Mesenchymal stem cell (in vitro differentiated cells and primary cell): ENCODE measurements at regions not wholly inside any gene's neighbourhood (a gene's known extent, or its start where the extent isn't known, plus 50 kb on each side); places are given as distances from the start of the nearest gene placed in this dataset.
A peak's percentile ranks its signal among the peaks of the same experiment; 100 is the strongest.

ENCODE experiments used
- DNase-seq: peaks from one replicate; pipeline ENCODE4 v3.0.0-alpha.2; 2013
- H2AFZ ChIP-seq: one replicate; pipeline ENCODE4 v1.6.1; 2013; ENCODE audit warnings: low read depth, mild to moderate bottlenecking, control low read depth, inconsistent platforms, low read length, moderate library complexity
- H2AK5ac ChIP-seq: 2 replicates; pipeline ENCODE4 v1.6.1; 2013; ENCODE audit warnings: low read length, moderate library complexity, mild to moderate bottlenecking, inconsistent platforms; ENCODE audit not compliant: severe bottlenecking
- H2BK120ac ChIP-seq: one replicate; pipeline ENCODE4 v1.6.1; 2013; ENCODE audit warnings: low read depth, mild to moderate bottlenecking, inconsistent platforms, low read length, moderate library complexity
- H2BK12ac ChIP-seq, 2 experiments: one replicate each; pipeline ENCODE4 v1.6.1; 2013; ENCODE audit warnings: inconsistent platforms in 2 of 2, low read length in 2 of 2, mild to moderate bottlenecking in 2 of 2, moderate library complexity in 2 of 2, control low read depth in 1 of 2
- H2BK15ac ChIP-seq: one replicate; pipeline ENCODE4 v1.6.1; 2013; ENCODE audit warnings: mild to moderate bottlenecking, low read depth, inconsistent platforms; ENCODE audit not compliant: poor library complexity, severe bottlenecking
- H2BK5ac ChIP-seq: 2 replicates; pipeline ENCODE4 v1.6.1; 2013; ENCODE audit warnings: low read depth, mild to moderate bottlenecking, low read length, control low read depth, inconsistent platforms; ENCODE audit not compliant: poor library complexity, severe bottlenecking
- H3K14ac ChIP-seq, 2 experiments: one replicate each; pipeline ENCODE4 v1.6.1; 2013; ENCODE audit warnings: inconsistent platforms in 2 of 2, low read length in 2 of 2, control low read depth in 1 of 2, mild to moderate bottlenecking in 1 of 2, moderate library complexity in 1 of 2
- H3K18ac ChIP-seq, 2 experiments: one replicate each; pipeline ENCODE4 v1.6.1; 2013; ENCODE audit warnings: inconsistent platforms in 2 of 2, low read length in 2 of 2, control low read depth in 1 of 2, low read depth in 1 of 2, mild to moderate bottlenecking in 1 of 2
- H3K23ac ChIP-seq, 2 experiments: one replicate each; pipeline ENCODE4 v1.6.1; 2013; ENCODE audit warnings: inconsistent platforms in 2 of 2, low read length in 2 of 2, mild to moderate bottlenecking in 2 of 2, moderate library complexity in 2 of 2, control low read depth in 1 of 2
- H3K27ac ChIP-seq: 2 replicates; pipeline ENCODE4 v1.5.1; 2013; ENCODE audit warnings: mild to moderate bottlenecking, moderate library complexity, low read length, control low read depth, inconsistent platforms; ENCODE audit not compliant: poor library complexity, severe bottlenecking
- H3K27me3 ChIP-seq, 2 experiments: 2 replicates each; pipeline versions ENCODE4 v1.6.1 to v1.7.0; 2013; ENCODE audit warnings: low read length in 2 of 2, mild to moderate bottlenecking in 2 of 2, moderate library complexity in 2 of 2, control low read depth in 1 of 2, inconsistent platforms in 1 of 2; ENCODE audit not compliant: control insufficient read depth in 1 of 2, insufficient read depth in 1 of 2
- H3K36me3 ChIP-seq, 2 experiments: 2 replicates each; pipeline versions ENCODE4 v1.6.1 to v1.7.0; 2013; ENCODE audit warnings: low read length in 2 of 2, control low read depth in 1 of 2, inconsistent platforms in 1 of 2, low read depth in 1 of 2, mild to moderate bottlenecking in 1 of 2; ENCODE audit not compliant: insufficient read depth in 2 of 2, control insufficient read depth in 1 of 2
- H3K4ac ChIP-seq, 2 experiments: one replicate each; pipeline ENCODE4 v1.6.1; 2013; ENCODE audit warnings: inconsistent platforms in 2 of 2, low read length in 2 of 2, mild to moderate bottlenecking in 2 of 2, moderate library complexity in 2 of 2, control low read depth in 1 of 2, low read depth in 1 of 2
- H3K4me1 ChIP-seq: 2 replicates; pipeline ENCODE4 v1.6.1; 2013; ENCODE audit warnings: low read depth, low read length, control low read depth; ENCODE audit not compliant: control insufficient read depth, insufficient read depth
- H3K4me2 ChIP-seq: 2 replicates; pipeline ENCODE4 v1.6.1; 2013; ENCODE audit warnings: low read length, mild to moderate bottlenecking, inconsistent platforms; ENCODE audit not compliant: poor library complexity, severe bottlenecking
- H3K4me3 ChIP-seq, 2 experiments: 2 replicates each; pipeline versions ENCODE4 v1.5.1 to v1.7.0; 2013; ENCODE audit warnings: low read length in 2 of 2, mild to moderate bottlenecking in 2 of 2, control low read depth in 1 of 2, low read depth in 1 of 2; ENCODE audit not compliant: insufficient read depth in 1 of 2
- H3K79me1 ChIP-seq: replicated peaks from 2 replicates; pipeline ENCODE4 v1.6.1; 2013; ENCODE audit warnings: mild to moderate bottlenecking, control low read depth, low read length, inconsistent platforms; ENCODE audit not compliant: poor library complexity, severe bottlenecking
- H3K9ac ChIP-seq: 2 replicates; pipeline ENCODE4 v1.7.0; 2013; ENCODE audit warnings: mild to moderate bottlenecking, low read length, moderate library complexity
- H3K9me3 ChIP-seq: 2 replicates; pipeline ENCODE4 v1.7.0; 2013; ENCODE audit warnings: mild to moderate bottlenecking, low read length; ENCODE audit not compliant: control insufficient read depth
- H4K8ac ChIP-seq: one replicate; pipeline ENCODE4 v1.6.1; 2013; ENCODE audit warnings: inconsistent platforms, mild to moderate bottlenecking, low read length, moderate library complexity
- H4K91ac ChIP-seq: one replicate; pipeline ENCODE4 v1.6.1; 2013; ENCODE audit warnings: mild to moderate bottlenecking, low read length, inconsistent platforms
- WGBS: methylation state at CpG from one replicate; pipeline ENCODE4 v1.1.7; 2013; ENCODE audit warnings: mixed read lengths; 5-methylcytosine and 5-hydroxymethylcytosine counted together

DNA sequence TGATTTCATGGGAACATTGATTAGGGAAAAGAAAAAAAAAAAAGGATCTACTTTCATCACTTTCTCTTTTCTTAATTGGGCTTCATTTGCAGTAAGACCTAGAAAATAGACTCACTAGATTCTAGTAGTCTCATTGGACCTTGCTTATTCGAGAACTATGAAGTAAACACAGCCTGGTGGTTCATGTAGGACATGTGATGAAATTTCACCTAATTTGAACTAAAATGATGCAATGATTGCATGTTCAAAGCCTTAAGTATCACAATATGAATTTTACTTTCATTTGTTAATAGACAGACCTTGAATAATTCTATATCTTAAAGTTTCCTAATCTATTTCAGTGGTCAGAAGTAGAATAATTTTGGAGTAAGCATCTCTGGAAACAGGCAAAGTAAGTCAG, 688.9 kb upstream of the NRXN1 start:
- Histone ChIP-seq H4K91ac (no peak overlapping the region), H3K27me3 (no peaks in the 10 kb centered on the region), H3K4me2 (no peak overlapping the region), H3K4ac (no peak overlapping the region), H3K79me1 (no peaks in the 10 kb centered on the region), H3K18ac (no peak overlapping the region), H2AFZ (no peak overlapping the region), H2BK120ac (no peak overlapping the region), H3K9ac (no peak overlapping the region), H2BK12ac (no peak overlapping the region), H2BK15ac (no peak overlapping the region), H2BK5ac (no peak overlapping the region), H2AK5ac (no peak overlapping the region), H3K36me3 (no peaks in the 10 kb centered on the region), H3K4me1 (no peaks in the 10 kb centered on the region), H3K9me3 (no peaks in the 10 kb centered on the region), H3K14ac (no peak overlapping the region), H3K27ac (no peak overlapping the region), H3K23ac (no peak overlapping the region), H4K8ac (no peak overlapping the region), H3K4me3 (no peak overlapping the region)
- WGBS, result no CpG with 5 or more reads among the region's 1 CpG
- no peak for DNase-seq

DNA sequence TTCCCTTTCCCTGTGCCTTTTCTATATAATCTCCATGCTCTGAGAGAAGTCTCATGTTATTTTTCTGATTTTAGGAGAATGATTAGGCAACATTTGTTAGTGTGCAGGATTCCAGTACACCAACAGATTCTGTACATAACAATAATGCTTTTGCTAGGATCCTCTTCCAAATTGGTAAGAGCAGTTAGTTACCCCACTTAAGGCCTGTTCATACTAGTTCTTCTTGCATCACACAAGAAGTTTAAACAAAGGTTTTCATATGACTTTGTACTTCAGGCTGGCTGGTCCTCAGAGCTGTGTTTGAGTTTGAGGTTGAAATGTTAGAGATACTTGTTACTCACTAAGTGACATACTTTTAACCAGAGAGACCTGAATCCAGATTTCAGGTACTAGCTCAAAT, 686.9 kb upstream of the NRXN1 start:
- Histone ChIP-seq H3K4me1 (no peaks in the 10 kb centered on the region), H3K18ac (no peak overlapping the region), H4K91ac (no peak overlapping the region), H3K9ac (no peak overlapping the region), H3K27me3 (no peaks in the 10 kb centered on the region), H2BK15ac (no peak overlapping the region), H3K9me3 (peaks cover under 1% of the 10 kb centered on the region), H2BK12ac (no peak overlapping the region), H3K4ac (no peak overlapping the region), H3K79me1 (no peaks in the 10 kb centered on the region), H3K27ac (no peak overlapping the region), H2BK5ac (no peak overlapping the region), H3K14ac (no peak overlapping the region), H2AFZ (no peak overlapping the region), H4K8ac (no peak overlapping the region), H2BK120ac (no peak overlapping the region), H3K4me3 (no peak overlapping the region), H3K4me2 (no peak overlapping the region), H3K36me3 (no peaks in the 10 kb centered on the region), H3K23ac (no peak overlapping the region), H2AK5ac (no peak overlapping the region)
- DNase-seq, result peak; percentile 24

DNA sequence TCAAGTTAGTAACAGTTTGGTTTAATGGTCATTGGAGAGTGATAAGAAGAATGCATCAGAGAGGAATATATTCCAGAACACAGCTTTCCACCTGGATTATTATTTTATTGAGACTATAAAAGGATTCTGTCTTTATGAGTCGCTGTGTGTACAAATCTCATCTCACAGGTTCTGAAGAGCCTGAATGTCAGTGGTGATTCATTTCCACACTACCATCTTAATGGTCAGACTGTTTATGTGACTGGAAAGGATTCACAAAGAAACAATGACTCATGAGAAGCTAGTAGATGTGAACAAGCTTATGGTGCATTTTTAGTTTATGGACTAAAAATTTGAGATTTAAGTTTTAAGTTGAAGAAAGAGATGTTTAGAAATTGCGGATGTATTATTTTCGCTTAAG, 685.4 kb upstream of the NRXN1 start:
- Histone ChIP-seq H2BK5ac (no peak overlapping the region), H3K4me1 (no peaks in the 10 kb centered on the region), H3K79me1 (no peaks in the 10 kb centered on the region), H2BK120ac (no peak overlapping the region), H3K4me2 (no peak overlapping the region), H2AK5ac (no peak overlapping the region), H3K23ac (no peak overlapping the region), H2BK15ac (no peak overlapping the region), H3K27ac (no peak overlapping the region), H4K8ac (no peak overlapping the region), H3K27me3 (no peaks in the 10 kb centered on the region), H3K36me3 (no peaks in the 10 kb centered on the region), H2BK12ac (no peak overlapping the region), H3K18ac (no peak overlapping the region), H3K14ac (no peak overlapping the region), H3K9me3 (peaks cover 7% of the 10 kb centered on the region), H4K91ac (no peak overlapping the region), H3K9ac (no peak overlapping the region), H3K4me3 (no peak overlapping the region), H3K4ac (no peak overlapping the region), H2AFZ (no peak overlapping the region)
- WGBS, result 0% methylated on average over 1 of the region's 3 CpGs
- peak; percentile 93 for DNase-seq

DNA sequence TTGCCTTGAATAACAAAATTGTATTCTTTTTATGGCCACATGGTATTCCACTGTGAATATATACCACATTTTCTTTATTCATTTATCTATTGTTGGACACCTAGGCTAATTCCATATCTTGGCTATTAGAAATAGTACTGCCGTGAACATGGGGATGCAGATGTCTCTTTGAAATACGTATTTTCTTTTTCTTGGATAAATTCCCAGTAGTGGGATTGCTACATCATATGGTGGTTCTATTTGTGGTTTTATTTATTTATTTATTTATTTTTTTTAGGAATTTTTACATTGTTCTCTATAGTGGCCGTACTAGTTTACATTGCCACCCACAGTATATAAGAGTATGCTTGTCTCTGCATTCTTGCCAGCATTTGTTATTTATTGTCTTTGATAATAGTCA, 679.8 kb upstream of the NRXN1 start:
- Histone ChIP-seq H2AFZ (no peak overlapping the region), H3K18ac (no peak overlapping the region), H4K8ac (no peak overlapping the region), H2AK5ac (no peak overlapping the region), H2BK12ac (no peak overlapping the region), H3K9ac (no peak overlapping the region), H3K4ac (no peak overlapping the region), H3K27me3 (no peaks in the 10 kb centered on the region), H3K23ac (no peak overlapping the region), H4K91ac (no peak overlapping the region), H3K36me3 (no peaks in the 10 kb centered on the region), H2BK15ac (no peak overlapping the region), H3K14ac (no peak overlapping the region), H2BK5ac (no peak overlapping the region), H3K79me1 (no peaks in the 10 kb centered on the region), H2BK120ac (no peak overlapping the region), H3K9me3 (peaks cover 12% of the 10 kb centered on the region), H3K27ac (no peak overlapping the region), H3K4me2 (no peak overlapping the region), H3K4me3 (no peak overlapping the region), H3K4me1 (no peaks in the 10 kb centered on the region)
- DNase-seq, result no peak
- WGBS, result 100% methylated on average over 2 of the region's 3 CpGs
